ENCODE measurements at regions not wholly inside any gene's neighbourhood (a gene's known extent, or its start where the extent isn't known, plus 50 kb on each side); places are given as distances from the start of the nearest gene placed in this dataset.
"Not testable (repeated sequence)": the region's sequence is repeated elsewhere in the genome, so short reads cannot be mapped to it uniquely, and the experiment has no call there.

GRCh38 chr3:194261581-194262063 is 89.5 kb downstream of the CPN2 start:
- H3K9me3 ChIP-seq: no peaks in the 10 kb centered on the region
- H3K36me3 ChIP-seq: no peaks in the 10 kb centered on the region
- peaks cover 16 to 18% of the 10 kb centered on the region in 2 donors for H3K4me1 ChIP-seq
- H3K27me3 ChIP-seq: no peaks in the 10 kb centered on the region
- intact Hi-C loops (cut with DNase I; ENCODE audit: low total_unique reads): no loop called here
- TF ChIP-seq CTCF (IDR thresholded peaks at IDR 0.05 in 4 of 5, conservative IDR thresholded peaks at IDR 0.05 in 1 of 5) (no peak), POLR2A (IDR thresholded peaks at IDR 0.05) (no peak)
- H3K4me3 ChIP-seq: no peak overlapping the region
- in situ Hi-C loops (cut with MboI; ENCODE audit: low sequenced_read_pairs in 4 of 4): loop anchor here in 1 of 4 donors (10.0 kb wide), 1 partner anchor 117 kb away; no protein-coding TSS in a partner anchor
- no peak for DNase-seq
- ATAC-seq: no peak
- H3K27ac ChIP-seq: no peak overlapping the region

GRCh38 chr3:194262176-194262924 is 88.8 kb downstream of the CPN2 start:
- H3K27me3 ChIP-seq: no peaks in the 10 kb centered on the region
- H3K27ac ChIP-seq: no peak overlapping the region
- ATAC-seq (no peak), DNase-seq (no peak)
- in situ Hi-C loops (cut with MboI; ENCODE audit: low sequenced_read_pairs in 4 of 4): loop anchor here in 1 of 4 donors (10.0 kb wide), 1 partner anchor 118 kb away; no protein-coding TSS in a partner anchor
- peaks cover 19% of the 10 kb centered on the region in 2 donors for H3K4me1 ChIP-seq
- H3K36me3 ChIP-seq: no peaks in the 10 kb centered on the region
- no peak overlapping the region for H3K4me3 ChIP-seq
- H3K9me3 ChIP-seq: no peaks in the 10 kb centered on the region
- intact Hi-C loops (cut with DNase I; ENCODE audit: low total_unique reads): no loop called here
- TF ChIP-seq POLR2A (IDR thresholded peaks at IDR 0.05): no peak
- TF ChIP-seq CTCF (IDR thresholded peaks at IDR 0.05 in 4 of 5, conservative IDR thresholded peaks at IDR 0.05 in 1 of 5): no peak

- Histone ChIP-seq H3K4me3 (no peak overlapping the region), H3K4me1 (peaks cover 19 to 23% of the 10 kb centered on the region in 2 donors), H3K9me3 (no peaks in the 10 kb centered on the region), H3K36me3 (no peaks in the 10 kb centered on the region), H3K27me3 (no peaks in the 10 kb centered on the region), H3K27ac (no peak overlapping the region)
- no peak for ATAC-seq
- no peak for DNase-seq
- TF ChIP-seq POLR2A (IDR thresholded peaks at IDR 0.05): no peak
- in situ Hi-C loops (cut with MboI; ENCODE audit: low sequenced_read_pairs in 4 of 4): loop anchor here in 1 of 4 donors (10.0 kb wide), 1 partner anchor 118 kb away; no protein-coding TSS in a partner anchor
- intact Hi-C loops (cut with DNase I; ENCODE audit: low total_unique reads): no loop called here
Observed at GRCh38 chr3:194262925-194263305, 88.2 kb downstream of the CPN2 start.

GRCh38 chr3:194264631-194265504 is 86.3 kb downstream of the CPN2 start:
- intact Hi-C loops (cut with DNase I; ENCODE audit: low total_unique reads); DNase-seq; H3K9me3 ChIP-seq; ATAC-seq; H3K36me3 ChIP-seq; H3K4me3 ChIP-seq; H3K27me3 ChIP-seq: not testable (repeated sequence)
- H3K27ac ChIP-seq: peak overlapping the region; percentile 61 to 71 (median 68)
- peaks cover 23 to 30% of the 10 kb centered on the region in 2 donors for H3K4me1 ChIP-seq
- in situ Hi-C loops (cut with MboI; ENCODE audit: low sequenced_read_pairs in 4 of 4): loop anchor here in 1 of 4 donors (10.0 kb wide), 1 partner anchor 120 kb away; no protein-coding TSS in a partner anchor

- peak; percentile 96 to 97 for ATAC-seq
- in situ Hi-C loops (cut with MboI; ENCODE audit: low sequenced_read_pairs in 4 of 4) (loop anchor here in 1 of 4 donors (10.0 kb wide), 1 partner anchor 121 kb away; no protein-coding TSS in a partner anchor), intact Hi-C loops (cut with DNase I; ENCODE audit: low total_unique reads) (no loop called here)
- Histone ChIP-seq H3K9me3 (no peaks in the 10 kb centered on the region), H3K27ac (peak overlapping the region; percentile 61 to 71 (median 68)), H3K4me1 (peaks cover 23 to 36% of the 10 kb centered on the region in 2 donors), H3K36me3 (no peaks in the 10 kb centered on the region), H3K27me3 (no peaks in the 10 kb centered on the region), H3K4me3 (no peak overlapping the region)
- no peak for TF ChIP-seq CTCF (IDR thresholded peaks at IDR 0.05 in 4 of 5, conservative IDR thresholded peaks at IDR 0.05 in 1 of 5)
- TF ChIP-seq POLR2A (IDR thresholded peaks at IDR 0.05): no peak
- peak; percentile 93 to 96 for DNase-seq
Observed at GRCh38 chr3:194265505-194265892, 85.6 kb downstream of the CPN2 start.

Data from gastrocnemius medialis (tissue), 4 donors.